NCI-H774 (cell line): ENCODE measurements at regions not wholly inside any gene's neighbourhood (a gene's known extent, or its start where the extent isn't known, plus 50 kb on each side); places are given as distances from the start of the nearest gene placed in this dataset.

Source experiments
- DNase-seq: peaks from one replicate; lab custom pipeline; 2025; lab: John Stamatoyannopoulos, UW

DNA sequence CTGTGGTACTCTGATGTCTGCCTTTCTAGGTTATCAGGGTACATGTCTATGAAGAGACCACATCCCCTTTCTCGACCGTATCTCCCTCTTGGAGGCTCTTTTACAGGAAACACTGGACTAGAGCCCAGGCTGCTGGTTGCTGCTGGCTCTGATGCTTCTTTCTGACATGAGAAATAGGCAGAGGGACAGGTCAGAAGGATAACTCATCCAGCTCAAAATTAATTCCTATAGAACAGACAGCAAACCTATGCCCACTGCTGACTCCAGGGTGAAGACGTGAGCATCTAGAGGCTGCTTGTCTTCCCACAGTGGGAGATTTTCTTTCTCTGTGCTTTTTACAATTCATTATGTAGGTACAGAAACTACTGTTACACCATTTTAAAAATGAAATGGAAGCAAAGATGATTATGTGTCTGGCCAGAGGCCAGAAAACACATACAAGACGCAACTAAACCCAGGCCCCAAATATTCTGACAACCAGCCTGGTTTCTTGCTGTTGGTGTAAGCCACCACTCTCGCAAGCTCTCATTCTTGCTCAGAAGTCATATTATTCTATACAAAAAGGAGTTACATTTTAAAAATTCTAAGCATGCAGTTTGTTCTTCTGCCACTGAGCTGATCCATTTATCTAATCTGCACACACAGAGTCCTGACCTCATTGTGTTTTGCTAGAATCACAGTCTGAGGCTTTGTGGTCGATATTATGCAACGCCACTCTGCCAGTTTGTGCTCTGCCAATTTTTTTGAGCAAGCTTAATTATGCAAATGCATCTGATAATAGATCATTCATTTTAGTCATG is 424.3 kb downstream of the KIF20B start:
- no peak for DNase-seq

DNA sequence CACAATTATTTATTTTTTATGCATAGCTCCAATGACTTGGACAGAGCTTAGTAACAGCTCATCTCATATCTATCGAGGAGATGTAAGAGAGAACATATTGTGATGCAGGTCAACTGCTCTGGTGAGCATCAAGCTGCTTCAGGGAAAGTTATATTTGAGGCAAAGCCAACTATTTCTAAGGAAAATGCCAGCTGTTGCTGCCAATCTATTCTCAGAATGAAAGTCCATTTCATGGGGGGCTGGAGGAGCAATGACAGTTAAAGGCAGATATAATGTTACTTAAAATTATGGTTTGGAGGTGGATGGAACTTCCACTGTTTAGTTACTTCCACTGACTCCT is 424.8 kb downstream of the KIF20B start:
- no peak for DNase-seq

DNA sequence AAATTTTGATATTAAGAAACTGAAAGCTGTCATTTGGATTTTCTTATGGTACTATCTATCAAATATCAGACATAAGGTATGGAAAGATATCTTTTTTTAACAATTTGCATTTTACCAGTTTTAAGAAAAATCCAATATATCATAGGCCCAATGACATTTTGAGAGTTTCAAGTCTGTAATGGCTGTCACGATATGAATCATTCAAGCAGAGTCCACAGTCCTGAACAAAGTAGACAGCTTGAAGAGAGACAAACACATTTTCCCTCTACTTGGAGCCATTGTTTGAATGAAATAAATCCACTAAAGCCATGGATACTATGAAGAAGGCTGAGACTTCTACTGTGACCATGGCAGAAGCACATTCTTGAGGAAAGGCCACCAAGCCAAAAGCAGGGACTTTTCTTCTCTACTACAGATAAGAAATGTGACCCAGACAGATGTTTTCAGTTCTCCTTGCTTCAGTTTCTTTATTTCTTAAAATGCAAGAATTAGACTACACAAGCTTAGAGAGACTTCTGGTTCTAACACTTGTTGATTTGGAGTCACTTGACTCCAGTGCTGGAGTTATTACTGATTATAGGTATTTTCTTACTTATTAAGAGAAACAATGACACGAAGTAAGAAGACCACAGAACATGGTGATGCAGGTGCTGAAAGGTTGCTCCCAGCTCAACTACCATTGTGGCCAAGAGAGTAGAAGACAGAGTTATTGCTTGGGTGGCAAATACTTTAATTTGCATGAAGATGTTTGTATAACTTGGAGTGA is 429.1 kb downstream of the KIF20B start:
- DNase-seq: no peak

DNA sequence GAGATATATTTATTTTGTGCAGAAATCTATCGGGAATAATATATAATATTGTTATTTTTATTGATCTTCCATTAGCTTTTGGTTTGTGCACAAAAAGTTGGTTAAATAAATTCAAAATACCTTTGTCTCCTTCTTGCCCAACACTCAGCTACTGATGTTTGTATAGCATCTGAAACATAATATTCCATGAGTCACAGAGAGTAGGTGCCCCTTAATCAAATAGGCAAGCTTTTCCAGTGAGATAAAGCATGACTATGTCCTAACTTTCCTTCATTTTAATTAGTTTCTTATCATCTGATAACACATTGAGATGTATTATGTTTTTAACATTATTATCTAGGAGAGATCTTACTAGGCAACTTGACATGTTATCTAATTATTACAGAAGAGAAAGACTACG is 432.2 kb downstream of the KIF20B start:
- DNase-seq: no peak

DNA sequence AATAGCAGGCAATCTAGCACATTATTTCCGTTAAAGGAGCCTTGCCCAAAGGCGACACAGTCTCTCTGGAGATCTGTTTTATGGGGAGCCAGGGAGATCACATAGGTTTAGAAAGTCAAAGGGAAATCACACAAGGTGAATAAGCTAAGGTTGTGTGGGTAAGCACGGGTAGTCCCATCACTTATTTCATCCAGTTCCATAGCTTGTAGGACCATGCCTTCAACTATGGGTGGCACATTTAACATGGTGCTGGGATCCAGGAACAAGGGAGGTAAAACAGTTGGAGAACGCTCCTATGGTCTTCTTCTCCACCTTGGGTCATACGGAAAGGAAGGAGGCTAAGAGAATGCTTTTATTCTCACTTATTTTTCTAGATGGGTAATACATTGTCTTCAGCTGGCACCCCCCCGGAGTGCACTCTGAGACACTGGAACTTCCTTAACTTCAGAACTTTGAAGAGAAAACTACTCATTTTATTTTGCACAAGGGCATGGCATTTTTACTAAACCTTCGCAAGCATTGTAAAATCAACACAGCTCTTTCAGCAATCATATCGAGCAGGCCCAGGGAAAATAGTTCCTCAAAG is 435.4 kb downstream of the KIF20B start:
- DNase-seq: no peak

DNA sequence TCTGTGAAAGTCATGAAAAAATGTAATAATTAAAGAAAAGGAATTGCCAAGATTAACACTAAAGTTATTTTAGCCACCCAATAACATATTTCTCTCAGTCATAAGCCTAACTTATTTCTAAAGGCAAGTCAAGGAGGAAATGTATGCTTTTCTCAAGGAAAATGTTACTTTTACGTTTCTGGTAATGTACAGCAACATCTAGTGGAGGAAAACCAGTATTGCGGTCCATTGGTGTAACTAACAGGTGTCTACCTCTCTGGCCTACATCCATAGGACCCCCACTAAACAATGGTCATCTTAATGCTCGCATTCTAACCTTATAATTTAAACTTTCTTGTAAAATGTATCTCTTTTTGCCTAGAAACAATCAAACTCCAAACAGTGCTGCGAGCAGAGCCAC is 437.5 kb downstream of the KIF20B start:
- DNase-seq: no peak

DNA sequence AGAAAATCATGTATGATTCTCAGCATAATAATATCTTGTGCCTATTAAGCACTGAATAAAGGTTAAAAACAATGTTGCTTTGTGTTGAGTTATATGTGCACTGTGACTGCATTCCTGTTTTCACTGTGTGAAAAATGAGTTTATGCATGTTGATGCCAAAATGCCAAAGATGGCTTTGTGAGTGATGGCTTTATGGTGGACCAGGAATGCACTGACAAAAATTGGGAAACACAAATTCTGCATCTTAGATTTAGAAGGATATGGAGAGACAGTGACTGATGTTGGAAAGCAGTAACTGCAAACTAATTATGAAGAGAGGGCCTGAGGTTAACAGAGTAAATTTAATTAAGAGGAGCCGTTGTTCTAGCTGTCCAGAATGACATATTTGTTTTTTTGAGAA is 440.4 kb downstream of the KIF20B start:
- no peak for DNase-seq

DNA sequence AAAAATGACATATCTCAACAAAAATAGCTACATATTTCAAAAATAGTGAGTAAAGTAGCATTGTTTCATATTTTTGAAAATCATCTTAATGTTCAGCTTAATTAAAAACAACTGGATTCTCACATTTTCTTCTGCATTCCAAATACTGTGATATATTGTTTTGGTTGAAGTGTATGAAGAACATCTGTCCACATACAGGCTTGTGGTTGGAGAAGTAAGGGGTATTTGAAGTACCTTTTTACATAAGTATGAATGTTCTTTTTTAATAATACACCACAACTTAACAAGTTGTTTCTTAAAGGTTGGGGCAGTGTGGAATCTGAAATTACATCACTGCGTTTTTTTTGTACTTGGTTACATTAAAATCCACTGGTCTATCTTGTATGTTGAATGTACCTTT is 442.5 kb downstream of the KIF20B start:
- DNase-seq: no peak

DNA sequence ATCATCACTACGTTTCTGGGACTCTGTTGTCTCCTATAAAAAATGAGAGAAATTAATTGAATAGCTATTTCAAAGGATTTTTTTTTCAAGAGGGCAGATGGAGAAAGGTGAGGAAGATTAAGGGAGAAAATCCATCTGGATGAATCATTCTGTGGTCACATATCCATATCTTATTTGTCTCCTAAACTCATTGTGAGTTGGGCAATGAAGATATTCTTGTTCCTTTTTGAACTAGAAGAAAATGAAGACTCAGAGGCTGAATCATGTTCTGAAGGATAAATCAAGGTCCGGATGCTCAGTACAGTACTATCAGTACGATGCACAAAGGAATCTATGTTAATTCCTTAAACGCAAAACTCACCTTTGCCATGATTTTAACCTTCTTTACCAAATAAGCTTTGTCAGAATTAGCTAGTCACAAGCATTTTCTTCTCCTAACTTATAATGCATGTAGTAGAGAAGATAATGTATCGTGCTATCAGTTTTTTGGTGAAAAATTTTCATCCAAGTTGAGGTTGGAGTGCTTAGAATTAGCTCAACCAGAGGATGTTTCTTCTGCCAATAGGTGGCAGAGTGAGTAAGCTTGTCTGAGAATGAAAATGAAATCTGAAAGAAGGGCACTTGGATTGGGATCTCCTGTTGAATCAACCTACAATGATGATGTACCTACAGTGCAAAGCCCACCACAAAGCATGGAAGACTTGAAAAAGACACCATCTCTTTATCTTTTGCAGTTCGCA is 446.9 kb downstream of the KIF20B start:
- no peak for DNase-seq

DNA sequence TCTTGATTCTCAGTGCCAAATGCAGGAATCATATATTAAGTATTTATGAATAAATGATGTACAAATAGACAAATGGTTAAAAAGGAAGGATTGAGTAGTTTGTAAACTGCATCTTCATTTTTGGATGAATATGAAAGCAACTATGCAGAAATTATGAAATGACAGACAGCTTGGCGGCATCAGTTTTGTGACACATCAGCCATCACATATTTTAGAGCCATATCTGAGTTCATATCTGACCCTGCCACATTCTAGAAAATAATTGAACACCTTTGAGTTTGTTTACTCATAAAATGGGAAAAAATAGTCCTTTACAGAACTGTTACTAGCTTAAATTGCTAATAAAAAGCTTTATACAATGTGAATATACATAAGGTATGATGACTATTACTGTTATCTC is 448.2 kb downstream of the KIF20B start:
- no peak for DNase-seq

DNA sequence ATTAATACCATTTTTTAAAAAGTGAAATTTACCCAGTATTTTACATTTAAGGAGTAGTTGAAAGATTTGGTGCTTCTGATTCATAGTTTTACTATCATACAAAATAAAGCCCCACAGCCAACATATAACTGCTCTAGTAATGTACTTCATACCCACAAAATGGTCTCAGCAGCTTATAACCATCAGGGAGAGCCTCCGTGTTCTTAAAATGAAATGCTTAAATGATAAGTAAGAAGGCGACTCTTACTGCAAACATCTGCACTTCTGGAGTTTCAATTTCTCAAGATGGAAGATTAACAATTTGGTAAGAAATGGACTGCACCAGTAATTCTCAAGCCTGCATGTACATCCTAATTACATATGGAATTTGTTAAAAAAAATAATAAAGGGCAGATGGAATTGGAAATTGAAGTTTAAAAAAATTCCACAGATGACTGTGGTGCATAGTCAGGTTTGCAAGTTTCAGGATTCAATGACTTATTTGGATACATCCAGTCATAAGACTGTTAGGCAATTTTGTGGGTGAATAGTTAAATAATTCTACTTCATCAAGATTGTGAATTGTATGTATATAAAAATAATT is 461.0 kb downstream of the KIF20B start:
- DNase-seq: no peak

DNA sequence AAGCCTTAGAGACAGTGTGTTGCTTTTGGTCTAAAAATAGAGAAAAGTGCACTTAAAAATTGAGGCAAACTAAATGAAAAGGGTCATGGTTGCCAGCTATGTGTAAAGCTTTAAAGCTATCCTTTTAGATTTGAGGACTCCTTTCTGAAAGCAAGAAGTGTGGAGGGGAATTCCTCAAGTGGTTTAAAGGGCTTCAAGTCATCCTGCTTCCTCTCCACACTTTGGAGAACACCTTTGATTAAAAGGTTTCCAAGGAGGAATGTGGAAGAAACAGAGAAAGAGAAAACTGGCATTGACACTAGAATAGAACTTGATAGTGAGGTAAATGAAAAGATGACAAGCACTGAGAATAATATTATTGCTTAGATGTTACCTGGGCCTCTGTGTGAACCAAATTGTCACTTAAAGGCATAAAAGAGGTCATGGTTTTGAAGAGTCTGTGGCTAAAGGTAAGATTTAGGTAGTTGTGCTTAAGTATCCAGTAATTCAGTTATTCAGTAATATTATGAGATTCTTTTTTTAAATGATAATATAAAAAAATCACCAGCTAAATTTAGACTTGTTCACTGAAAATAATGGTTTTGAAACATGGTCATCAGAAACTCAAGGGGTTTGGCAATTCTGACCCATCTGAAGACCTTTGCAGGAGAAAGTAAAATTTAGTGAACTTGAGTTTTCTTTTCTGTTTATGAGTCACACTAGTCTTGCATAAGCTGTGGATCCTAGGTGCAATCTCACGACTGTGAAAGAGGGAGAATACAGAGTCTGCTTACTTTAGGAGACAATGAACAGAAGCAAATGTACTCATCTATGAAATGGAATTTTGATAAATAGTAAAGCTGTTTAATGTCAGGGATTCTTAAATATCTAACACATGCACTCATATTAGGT is 466.0 kb downstream of the KIF20B start:
- no peak for DNase-seq

DNA sequence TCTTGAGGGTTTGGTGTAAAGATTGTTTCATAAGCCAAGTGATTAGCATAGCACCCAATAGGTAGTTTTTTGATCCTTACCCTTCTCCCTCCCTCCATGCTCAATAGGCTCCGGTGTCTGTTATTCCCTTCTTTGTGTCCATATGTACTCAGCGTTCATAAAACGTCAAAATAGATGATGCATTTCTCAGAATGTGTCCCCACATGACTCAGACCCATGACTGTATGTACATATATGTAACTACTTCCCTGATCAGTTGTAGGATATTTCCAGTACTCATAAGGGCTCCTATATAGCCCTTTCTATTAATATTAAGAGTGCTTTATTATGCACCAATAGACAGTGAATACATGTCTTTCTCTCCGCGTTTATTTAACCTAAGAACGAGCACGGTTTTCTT is 466.9 kb downstream of the KIF20B start:
- no peak for DNase-seq

DNA sequence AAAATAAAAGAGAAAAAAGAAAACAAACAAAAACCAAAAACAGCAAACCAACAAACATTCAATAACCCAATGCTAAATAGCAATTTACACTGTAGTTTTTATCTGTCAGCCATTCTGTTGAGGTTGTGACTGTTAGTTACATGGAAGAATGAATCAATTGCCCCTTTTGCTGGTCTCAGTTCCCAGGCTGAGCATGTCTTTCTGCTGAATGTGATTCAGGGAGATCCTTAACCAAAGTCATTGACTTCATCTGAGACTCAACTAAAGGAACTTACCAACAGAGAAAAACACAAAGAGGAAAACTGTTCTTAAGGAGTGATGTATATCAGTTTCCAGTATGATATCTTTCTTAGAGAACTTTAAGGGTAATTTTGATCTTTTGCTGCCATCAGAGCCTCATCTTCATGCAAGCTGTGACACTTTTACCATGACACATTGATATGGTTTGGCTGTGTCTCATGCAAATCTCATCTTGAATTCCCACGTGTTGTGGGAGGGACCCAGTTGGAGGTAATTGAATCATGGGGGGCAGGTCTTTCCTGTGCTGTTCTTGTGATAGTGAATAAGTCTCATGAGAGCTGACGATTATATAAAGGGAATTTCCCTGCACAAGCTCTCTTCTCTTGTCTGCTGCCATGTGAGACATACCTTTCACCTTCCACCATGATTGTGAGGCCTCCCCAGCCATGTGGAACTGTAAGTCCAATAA is 469.8 kb downstream of the KIF20B start:
- DNase-seq: no peak

DNA sequence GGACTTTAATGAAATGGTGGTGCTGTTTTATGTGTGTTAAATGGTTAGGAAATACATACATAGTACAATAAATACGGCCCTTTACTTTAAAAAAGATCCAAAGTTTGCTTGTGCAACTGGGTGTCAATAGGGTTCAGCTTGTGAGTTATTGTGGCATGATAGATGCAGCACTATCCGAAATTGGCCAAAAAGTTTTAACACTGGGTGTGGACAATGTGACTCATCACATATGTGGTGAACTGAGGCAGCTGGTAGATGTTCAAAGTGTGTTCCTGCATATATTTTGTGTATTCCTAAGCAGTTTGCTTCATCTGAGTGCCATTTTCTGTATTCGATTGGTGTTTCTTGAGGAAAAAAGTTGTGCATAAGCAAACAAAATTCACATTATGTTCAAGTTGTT is 473.1 kb downstream of the KIF20B start:
- DNase-seq: no peak

DNA sequence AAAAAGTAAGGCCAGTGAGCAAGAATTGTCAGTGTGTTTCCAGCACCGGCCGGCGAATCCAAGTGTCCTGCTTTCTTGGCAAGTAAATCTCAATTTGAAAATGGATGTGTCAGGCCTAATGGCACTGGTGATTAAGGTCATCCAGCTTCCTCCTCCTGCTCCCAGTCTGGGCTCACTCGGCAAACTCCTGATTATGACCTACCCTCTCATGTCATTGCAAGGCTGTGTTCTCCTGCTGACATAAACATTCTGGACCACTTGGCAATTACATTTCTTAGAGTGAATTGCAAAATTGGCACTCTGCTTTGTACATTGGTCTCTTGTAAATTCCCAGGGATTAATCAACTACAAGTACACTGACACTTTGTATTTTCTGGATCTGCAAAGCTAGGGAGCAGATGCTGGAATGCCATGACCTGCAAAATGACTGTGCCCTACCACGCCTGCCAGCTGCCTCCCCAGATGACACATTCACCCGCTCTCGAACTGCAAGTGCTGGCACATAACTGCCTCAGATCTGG is 473.8 kb downstream of the KIF20B start:
- DNase-seq: no peak

DNA sequence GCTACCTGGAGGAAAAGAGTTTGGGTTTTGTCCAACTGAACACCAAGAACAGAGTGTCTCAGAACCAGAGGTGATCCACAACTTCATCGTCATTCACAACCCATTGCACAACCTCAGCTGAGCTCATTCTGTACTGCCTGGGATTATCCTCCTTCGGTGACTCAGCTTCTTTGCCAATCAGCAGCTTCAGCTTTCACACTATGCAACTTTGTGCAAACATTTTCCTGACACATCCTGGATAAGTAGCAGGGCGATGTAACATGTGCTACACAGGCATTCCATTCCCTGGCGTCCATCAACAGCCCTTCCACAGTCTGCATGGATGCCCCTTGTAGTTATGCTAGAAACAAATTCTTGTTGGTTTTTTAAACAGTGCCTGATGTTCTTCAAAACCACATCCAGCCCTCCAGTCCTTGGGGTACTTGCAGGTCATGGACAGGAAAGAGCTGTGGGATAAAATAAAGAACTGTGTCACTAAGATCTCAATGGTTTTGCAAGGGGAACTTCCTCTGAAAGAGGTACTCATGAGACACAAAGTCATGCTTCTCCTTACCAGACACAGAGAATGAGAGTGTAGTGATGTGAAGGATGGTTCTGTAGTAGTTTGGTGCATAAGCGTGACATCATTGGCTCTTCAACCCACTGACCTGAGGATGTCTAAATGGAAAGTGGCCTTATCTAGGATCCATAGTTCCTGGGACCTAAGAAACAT is 478.5 kb downstream of the KIF20B start:
- DNase-seq: no peak

DNA sequence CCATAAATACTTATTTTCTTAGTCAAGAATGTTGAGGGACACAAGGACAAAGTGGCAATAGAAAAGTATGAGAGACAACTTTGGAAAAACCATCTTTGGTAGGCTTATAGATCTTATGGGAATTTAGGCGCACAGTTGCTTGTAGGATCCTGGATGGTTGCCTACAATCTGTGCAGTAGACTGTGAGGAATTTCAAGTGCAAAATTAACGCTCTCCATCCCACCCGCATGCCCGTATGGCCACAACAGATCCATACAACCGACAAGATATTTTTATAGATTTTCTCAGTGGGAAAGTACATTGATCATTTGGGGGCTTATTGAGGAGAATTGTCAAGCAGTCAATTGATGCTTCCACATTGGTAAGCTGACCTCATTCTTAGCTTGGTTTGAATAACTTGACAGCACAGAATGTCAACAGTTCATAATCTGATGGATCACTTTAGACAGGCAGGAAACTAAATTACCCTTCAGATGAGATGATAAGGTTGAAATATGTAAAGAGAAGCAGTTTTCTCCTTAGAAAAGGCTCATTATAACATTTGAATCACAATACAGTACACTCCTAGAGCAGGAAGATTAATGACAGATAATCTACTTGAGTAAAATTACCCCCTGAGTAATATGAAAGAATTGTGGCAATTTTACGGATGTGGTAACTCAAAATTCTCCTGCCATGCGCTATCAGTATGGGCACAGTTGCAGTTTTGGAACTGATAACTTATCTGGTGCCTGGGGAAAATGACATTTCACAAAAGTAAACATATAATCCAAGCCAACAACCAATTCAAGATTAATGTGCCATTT is 479.7 kb downstream of the KIF20B start:
- DNase-seq: no peak

DNA sequence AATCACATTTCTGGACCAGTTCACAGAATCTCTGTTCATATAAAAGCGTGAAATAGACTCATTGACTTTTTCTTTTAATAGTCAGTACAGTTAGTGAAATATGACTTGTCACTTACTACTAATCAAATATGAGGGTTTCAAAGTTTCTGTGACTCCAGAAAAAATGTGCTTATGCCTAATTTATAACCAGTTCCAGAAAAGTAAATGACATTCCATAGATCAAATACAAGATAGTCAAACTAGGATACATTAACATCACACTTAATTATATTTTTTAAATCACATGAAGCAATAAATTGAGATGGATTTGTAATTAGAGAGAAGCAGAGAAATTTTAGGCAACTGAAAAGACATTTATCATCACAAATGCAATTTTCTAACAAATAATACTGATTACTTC is 491.4 kb downstream of the KIF20B start:
- no peak for DNase-seq
